ENCODE measurements at regions not wholly inside any gene's neighbourhood (a gene's known extent, or its start where the extent isn't known, plus 50 kb on each side); places are given as distances from the start of the nearest gene placed in this dataset.

- DNase-seq, result no peak
Observed at GRCh38 chr1:56340977-56341376, 238.4 kb downstream of the PLPP3 start.

- no peak for DNase-seq
Observed at GRCh38 chr1:56339786-56340465, 239.4 kb downstream of the PLPP3 start.

- DNase-seq, result no peak
Observed at GRCh38 chr1:56339093-56339492, 240.3 kb downstream of the PLPP3 start.

GRCh38 chr1:56336982-56337381, 242.4 kb downstream of the PLPP3 start:
- DNase-seq, result no peak

- DNase-seq, result no peak
Observed at GRCh38 chr1:56335394-56335793, 244.0 kb downstream of the PLPP3 start.

- DNase-seq, result no peak
Observed at GRCh38 chr1:56334047-56334446, 245.3 kb downstream of the PLPP3 start.

DNA sequence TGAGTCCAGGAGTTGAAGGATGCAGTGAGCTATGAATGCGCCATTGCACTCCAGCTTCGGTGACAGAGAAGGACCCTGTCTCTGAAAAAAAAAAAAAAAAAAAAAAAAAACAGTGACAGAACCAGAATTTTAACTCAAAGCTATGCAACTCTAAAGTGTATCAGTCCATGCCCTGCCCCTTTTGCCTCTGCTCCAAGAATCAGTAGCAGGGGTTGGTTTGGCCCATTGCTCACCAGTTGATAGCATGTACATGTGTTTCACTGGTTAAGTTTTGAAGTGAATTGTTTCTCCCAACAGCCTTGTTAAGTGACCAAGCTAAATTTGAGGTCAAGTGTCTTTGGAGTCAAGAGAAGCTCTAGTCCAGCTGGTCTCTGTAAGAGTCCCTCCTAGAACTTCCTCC, 245.9 kb downstream of the PLPP3 start:
- DNase-seq, result no peak

GRCh38 chr1:56331892-56332567, 247.3 kb downstream of the PLPP3 start:
- DNase-seq, result no peak

GRCh38 chr1:56331207-56331891, 248.0 kb downstream of the PLPP3 start:
- no peak for DNase-seq

- DNase-seq, result no peak
Observed at GRCh38 chr1:56330391-56331026, 248.9 kb downstream of the PLPP3 start.

DNA sequence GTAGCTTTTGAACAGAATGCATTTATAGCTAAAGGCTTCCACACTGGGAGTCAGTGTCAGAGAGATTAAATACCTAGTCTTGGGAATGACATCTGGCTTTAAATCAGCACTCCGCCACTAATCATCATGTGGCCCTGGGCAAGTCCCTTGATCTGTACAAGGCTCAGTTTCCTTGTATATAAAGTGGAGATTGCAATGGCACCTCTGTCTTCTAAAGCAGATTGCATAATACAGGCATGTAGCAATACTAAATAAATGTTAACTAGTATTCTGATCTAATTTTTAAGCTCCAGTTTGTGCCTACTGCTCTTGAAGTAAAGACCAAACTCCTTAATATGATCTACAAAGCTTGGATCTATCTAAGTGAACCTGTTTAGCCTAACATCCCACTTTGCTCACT, 249.4 kb downstream of the PLPP3 start:
- DNase-seq, result no peak

DNA sequence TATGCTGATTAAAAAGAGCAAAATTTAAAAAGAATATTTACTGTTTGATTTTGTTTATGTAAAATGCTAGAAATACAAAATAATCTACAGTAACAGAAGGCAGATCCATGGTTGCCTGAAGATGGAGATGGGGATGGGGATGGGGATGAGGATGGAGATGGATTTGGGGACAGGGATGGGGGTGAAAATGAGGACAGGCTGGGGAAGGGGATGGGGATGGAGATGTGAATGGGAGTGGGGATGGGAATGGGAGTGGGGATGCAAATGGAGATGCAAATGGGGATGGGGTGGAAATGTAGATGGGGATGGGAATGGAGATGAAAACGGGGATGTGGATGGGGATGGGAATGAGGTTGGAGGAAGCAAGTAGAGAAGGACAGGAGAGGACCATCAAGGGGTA, 252.2 kb downstream of the PLPP3 start:
- DNase-seq, result no peak

DNA sequence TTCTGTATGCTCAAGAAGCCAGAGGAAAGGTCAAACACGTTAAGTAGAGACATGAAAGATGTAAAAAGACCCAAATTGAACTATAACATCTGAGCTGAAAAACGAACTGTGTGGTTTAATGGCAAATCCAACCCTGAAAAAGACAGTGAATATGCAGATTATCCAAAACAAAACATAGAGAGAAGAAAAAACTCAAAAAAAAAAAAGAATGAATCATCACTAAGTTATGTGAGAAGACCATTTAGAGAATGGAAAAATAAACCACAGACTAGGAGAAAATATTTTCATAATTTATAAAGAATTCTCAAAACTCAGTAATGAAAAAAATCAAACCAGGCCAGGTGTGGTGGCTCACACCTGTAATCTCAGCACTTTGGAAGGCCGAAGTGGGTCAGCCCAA, 253.3 kb downstream of the PLPP3 start:
- DNase-seq, result no peak

GRCh38 chr1:56324504-56324903, 254.9 kb downstream of the PLPP3 start:
- DNase-seq, result no peak

- no peak for DNase-seq
Observed at GRCh38 chr1:56322211-56322610, 257.2 kb downstream of the PLPP3 start.

DNA sequence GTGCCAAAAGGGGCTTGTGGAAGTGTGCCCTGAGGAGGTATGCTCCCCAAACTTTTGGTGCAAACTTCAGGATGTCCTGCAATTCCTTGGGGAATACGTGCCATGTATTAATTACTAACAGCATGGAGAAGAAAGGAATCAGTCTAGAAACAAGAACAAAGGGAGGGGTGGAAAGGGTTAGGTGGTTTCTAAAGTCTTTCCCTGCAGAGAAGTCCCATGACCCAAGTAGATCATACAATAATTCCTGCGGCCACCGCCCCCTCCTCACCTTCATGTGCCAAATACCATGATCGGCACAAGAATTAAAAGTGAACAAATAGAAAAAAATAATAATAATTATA, 258.2 kb downstream of the PLPP3 start:
- no peak for DNase-seq

- DNase-seq, result no peak
Observed at GRCh38 chr1:56320464-56321149, 258.8 kb downstream of the PLPP3 start.

- no peak for DNase-seq
Observed at GRCh38 chr1:56317722-56318121, 261.6 kb downstream of the PLPP3 start.

GRCh38 chr1:56315293-56315942, 263.9 kb downstream of the PLPP3 start:
- no peak for DNase-seq

GRCh38 chr1:56313560-56313959, 265.8 kb downstream of the PLPP3 start:
- no peak for DNase-seq

GRCh38 chr1:56311766-56312165, 267.6 kb downstream of the PLPP3 start:
- DNase-seq, result no peak

GRCh38 chr1:56310945-56311344, 268.4 kb downstream of the PLPP3 start:
- no peak for DNase-seq

DNA sequence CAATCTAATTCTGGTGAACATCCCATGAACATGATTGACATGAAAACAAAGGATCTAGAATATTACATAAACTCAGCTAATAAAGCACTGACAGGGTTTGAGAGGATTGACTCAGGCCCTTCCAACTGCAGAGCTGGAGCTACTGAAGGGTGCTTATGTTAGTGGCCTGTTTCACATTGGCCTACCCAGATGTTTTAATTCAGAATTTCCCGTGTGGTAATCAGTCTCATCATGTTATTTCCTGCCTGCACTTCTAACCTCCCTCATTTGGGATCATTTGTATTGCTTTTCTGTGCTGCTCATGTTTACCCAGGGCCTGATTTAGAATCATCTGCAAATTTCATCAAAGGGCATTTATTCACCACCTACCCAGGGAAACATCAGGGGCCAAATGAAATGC, 270.3 kb downstream of the PLPP3 start:
- no peak for DNase-seq
